Thyroid gland (tissue), 4 donors: ENCODE measurements at regions not wholly inside any gene's neighbourhood (a gene's known extent, or its start where the extent isn't known, plus 50 kb on each side); places are given as distances from the start of the nearest gene placed in this dataset.
"Not testable (repeated sequence)": the region's sequence is repeated elsewhere in the genome, so short reads cannot be mapped to it uniquely, and the experiment has no call there.

Source experiments
- POLR2A ChIP-seq, 2 donors: fragments of 450-650 bp; IDR thresholded peaks; one replicate each; pipeline ENCODE4 v1.6.1; 2017; ENCODE audit warnings: antibody characterized with exemption in 2 of 2, mild to moderate bottlenecking in 2 of 2, moderate library complexity in 1 of 2
- TF ChIP-seq, protein P1 (sequence below), 6 experiments: fragments of 200-600 bp in 3 of 6; fragments of 450-650 bp in 3 of 6; sonication (generic) in 3 of 6; IDR thresholded peaks; one replicate each; pipeline ENCODE4 v1.5.1; 2016 to 2019; ENCODE audit warnings: antibody characterized with exemption in 6 of 6, mild to moderate bottlenecking in 2 of 6, inconsistent platforms in 1 of 6, moderate library complexity in 1 of 6

DNA sequence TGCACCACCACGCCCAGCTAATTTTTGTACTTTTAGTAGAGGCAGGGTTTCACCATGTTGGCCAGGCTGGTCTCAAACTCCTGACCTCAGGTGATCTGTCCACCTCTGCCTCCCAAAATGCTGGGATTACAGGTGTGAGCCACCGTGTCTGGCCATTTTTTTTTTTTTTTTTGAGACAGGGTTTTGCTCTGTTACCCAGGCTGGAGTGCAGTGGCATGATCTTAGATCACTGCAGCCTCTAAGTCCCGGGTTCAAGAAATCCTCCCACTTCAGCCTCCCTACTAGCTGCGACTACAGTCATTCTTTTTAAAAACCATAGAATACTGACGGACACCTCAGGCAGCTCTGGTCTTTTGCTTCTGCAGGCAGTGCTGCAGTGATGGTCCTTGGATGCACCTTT is 54.9 kb upstream of the PTPN1 start:
- TF ChIP-seq, protein P1, sequence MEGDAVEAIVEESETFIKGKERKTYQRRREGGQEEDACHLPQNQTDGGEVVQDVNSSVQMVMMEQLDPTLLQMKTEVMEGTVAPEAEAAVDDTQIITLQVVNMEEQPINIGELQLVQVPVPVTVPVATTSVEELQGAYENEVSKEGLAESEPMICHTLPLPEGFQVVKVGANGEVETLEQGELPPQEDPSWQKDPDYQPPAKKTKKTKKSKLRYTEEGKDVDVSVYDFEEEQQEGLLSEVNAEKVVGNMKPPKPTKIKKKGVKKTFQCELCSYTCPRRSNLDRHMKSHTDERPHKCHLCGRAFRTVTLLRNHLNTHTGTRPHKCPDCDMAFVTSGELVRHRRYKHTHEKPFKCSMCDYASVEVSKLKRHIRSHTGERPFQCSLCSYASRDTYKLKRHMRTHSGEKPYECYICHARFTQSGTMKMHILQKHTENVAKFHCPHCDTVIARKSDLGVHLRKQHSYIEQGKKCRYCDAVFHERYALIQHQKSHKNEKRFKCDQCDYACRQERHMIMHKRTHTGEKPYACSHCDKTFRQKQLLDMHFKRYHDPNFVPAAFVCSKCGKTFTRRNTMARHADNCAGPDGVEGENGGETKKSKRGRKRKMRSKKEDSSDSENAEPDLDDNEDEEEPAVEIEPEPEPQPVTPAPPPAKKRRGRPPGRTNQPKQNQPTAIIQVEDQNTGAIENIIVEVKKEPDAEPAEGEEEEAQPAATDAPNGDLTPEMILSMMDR (IDR thresholded peaks at IDR 0.05): not testable (repeated sequence)
- not testable (repeated sequence) for TF ChIP-seq POLR2A (IDR thresholded peaks at IDR 0.05)
